ENCODE measurements at regions not wholly inside any gene's neighbourhood (a gene's known extent, or its start where the extent isn't known, plus 50 kb on each side); places are given as distances from the start of the nearest gene placed in this dataset.

- Mint-ChIP-seq H3K4me1 (peaks cover 29% of the 10 kb centered on the region), H3K27me3 (ENCODE audit: low read depth, poor library complexity) (no peaks in the 10 kb centered on the region), H3K27ac (no peak overlapping the region), H3K36me3 (ENCODE audit: low read depth) (no peaks in the 10 kb centered on the region), H3K4me3 (no peak overlapping the region), H3K9me3 (no peaks in the 10 kb centered on the region)
- no peak for DNase-seq
- TF ChIP-seq CTCF (IDR thresholded peaks at IDR 0.05): no peak
Observed at GRCh38 chr21:26388731-26389231, 184.3 kb downstream of the CYYR1 start.

GRCh38 chr21:26385721-26386120 lies 187.4 kb downstream of the CYYR1 start:
- no peak overlapping the region for H3K4me3 Mint-ChIP-seq
- H3K27ac Mint-ChIP-seq: no peak overlapping the region
- H3K4me1 Mint-ChIP-seq: peaks cover 17% of the 10 kb centered on the region
- no peaks in the 10 kb centered on the region for H3K27me3 Mint-ChIP-seq (ENCODE audit: low read depth, poor library complexity)
- DNase-seq: no peak
- H3K36me3 Mint-ChIP-seq (ENCODE audit: low read depth): no peaks in the 10 kb centered on the region
- no peak for TF ChIP-seq CTCF (IDR thresholded peaks at IDR 0.05)
- no peaks in the 10 kb centered on the region for H3K9me3 Mint-ChIP-seq

GRCh38 chr21:26379561-26379960 lies 193.5 kb downstream of the CYYR1 start:
- H3K4me3 Mint-ChIP-seq: no peak overlapping the region
- no peak for TF ChIP-seq CTCF (IDR thresholded peaks at IDR 0.05)
- H3K27me3 Mint-ChIP-seq (ENCODE audit: low read depth, poor library complexity): peaks cover 8% of the 10 kb centered on the region
- no peak for DNase-seq
- H3K36me3 Mint-ChIP-seq (ENCODE audit: low read depth): no peaks in the 10 kb centered on the region
- H3K4me1 Mint-ChIP-seq: no peaks in the 10 kb centered on the region
- H3K27ac Mint-ChIP-seq: no peak overlapping the region
- no peaks in the 10 kb centered on the region for H3K9me3 Mint-ChIP-seq

GRCh38 chr21:26377111-26377694 lies 195.9 kb downstream of the CYYR1 start:
- no peak overlapping the region for H3K4me3 Mint-ChIP-seq
- no peak for TF ChIP-seq CTCF (IDR thresholded peaks at IDR 0.05)
- no peaks in the 10 kb centered on the region for H3K4me1 Mint-ChIP-seq
- H3K36me3 Mint-ChIP-seq (ENCODE audit: low read depth): no peaks in the 10 kb centered on the region
- DNase-seq: no peak
- H3K27me3 Mint-ChIP-seq (ENCODE audit: low read depth, poor library complexity): peaks cover 8% of the 10 kb centered on the region
- H3K27ac Mint-ChIP-seq: no peak overlapping the region
- H3K9me3 Mint-ChIP-seq: peaks cover 6% of the 10 kb centered on the region

- H3K27ac Mint-ChIP-seq: no peak overlapping the region
- H3K9me3 Mint-ChIP-seq: peaks cover 6% of the 10 kb centered on the region
- no peaks in the 10 kb centered on the region for H3K4me1 Mint-ChIP-seq
- H3K4me3 Mint-ChIP-seq: no peak overlapping the region
- peaks cover 8% of the 10 kb centered on the region for H3K27me3 Mint-ChIP-seq (ENCODE audit: low read depth, poor library complexity)
- H3K36me3 Mint-ChIP-seq (ENCODE audit: low read depth): no peaks in the 10 kb centered on the region
- DNase-seq: no peak
- no peak for TF ChIP-seq CTCF (IDR thresholded peaks at IDR 0.05)
Observed at GRCh38 chr21:26374817-26375216, 198.3 kb downstream of the CYYR1 start.

GRCh38 chr21:26368591-26369320 lies 198.2 kb upstream of the APP start:
- H3K4me3 Mint-ChIP-seq: no peak overlapping the region
- no peak for DNase-seq
- no peaks in the 10 kb centered on the region for H3K9me3 Mint-ChIP-seq
- no peaks in the 10 kb centered on the region for H3K4me1 Mint-ChIP-seq
- peaks cover 4% of the 10 kb centered on the region for H3K27me3 Mint-ChIP-seq (ENCODE audit: low read depth, poor library complexity)
- TF ChIP-seq CTCF (IDR thresholded peaks at IDR 0.05): no peak
- H3K36me3 Mint-ChIP-seq (ENCODE audit: low read depth): no peaks in the 10 kb centered on the region
- no peak overlapping the region for H3K27ac Mint-ChIP-seq
